Mammary epithelial cell (primary cell): ENCODE measurements at regions not wholly inside any gene's neighbourhood (a gene's known extent, or its start where the extent isn't known, plus 50 kb on each side); places are given as distances from the start of the nearest gene placed in this dataset.

Source experiments
- EZH2 ChIP-seq: IDR thresholded peaks from 2 replicates; pipeline ENCODE4 v1.6.1; 2012; ENCODE audit warnings: low read length, inconsistent platforms, borderline replicate concordance
- TF ChIP-seq, protein P1 (sequence below), 2 donors: IDR thresholded peaks in 1 of 2; conservative IDR thresholded peaks in 1 of 2; 2 replicates each; pipeline ENCODE4 v1.5.1; 2011 to 2012; ENCODE audit warnings: inconsistent platforms in 2 of 2, low read length in 2 of 2, mild to moderate bottlenecking in 2 of 2, control low read depth in 1 of 2, low read depth in 1 of 2; ENCODE audit not compliant: insufficient read depth in 1 of 2; ENCODE audit errors: extremely low read depth in 1 of 2

DNA sequence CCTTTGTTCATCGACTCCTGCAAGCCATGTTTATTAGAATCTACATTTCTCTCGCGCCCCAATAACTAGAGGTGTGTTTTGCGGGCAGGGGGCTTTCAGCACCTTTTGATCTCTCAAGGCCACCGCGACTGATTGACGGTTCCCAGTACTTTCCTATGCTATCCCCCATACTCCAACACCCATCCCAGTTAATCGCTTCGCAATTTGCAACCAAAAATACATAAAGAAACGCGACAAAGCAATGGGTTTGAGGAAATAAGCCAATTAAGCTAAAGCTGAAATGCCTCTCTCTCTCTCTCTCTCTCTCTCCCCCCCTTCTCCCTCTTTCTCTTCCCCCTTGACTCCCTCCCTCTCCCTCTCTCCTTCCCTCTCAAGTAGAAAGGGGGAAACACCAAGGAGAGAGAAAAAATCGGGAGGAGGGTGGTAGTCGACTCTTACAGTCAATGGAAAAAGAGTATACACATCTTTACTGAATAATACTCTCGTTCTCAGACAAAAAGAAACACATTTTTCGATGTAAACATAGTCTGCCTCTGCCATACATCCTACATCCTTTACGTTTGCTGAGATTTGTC is 128.0 kb upstream of the DPYD start:
- TF ChIP-seq, protein P1, sequence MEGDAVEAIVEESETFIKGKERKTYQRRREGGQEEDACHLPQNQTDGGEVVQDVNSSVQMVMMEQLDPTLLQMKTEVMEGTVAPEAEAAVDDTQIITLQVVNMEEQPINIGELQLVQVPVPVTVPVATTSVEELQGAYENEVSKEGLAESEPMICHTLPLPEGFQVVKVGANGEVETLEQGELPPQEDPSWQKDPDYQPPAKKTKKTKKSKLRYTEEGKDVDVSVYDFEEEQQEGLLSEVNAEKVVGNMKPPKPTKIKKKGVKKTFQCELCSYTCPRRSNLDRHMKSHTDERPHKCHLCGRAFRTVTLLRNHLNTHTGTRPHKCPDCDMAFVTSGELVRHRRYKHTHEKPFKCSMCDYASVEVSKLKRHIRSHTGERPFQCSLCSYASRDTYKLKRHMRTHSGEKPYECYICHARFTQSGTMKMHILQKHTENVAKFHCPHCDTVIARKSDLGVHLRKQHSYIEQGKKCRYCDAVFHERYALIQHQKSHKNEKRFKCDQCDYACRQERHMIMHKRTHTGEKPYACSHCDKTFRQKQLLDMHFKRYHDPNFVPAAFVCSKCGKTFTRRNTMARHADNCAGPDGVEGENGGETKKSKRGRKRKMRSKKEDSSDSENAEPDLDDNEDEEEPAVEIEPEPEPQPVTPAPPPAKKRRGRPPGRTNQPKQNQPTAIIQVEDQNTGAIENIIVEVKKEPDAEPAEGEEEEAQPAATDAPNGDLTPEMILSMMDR (conservative IDR thresholded peaks at IDR 0.05 in 1 of 2, IDR thresholded peaks at IDR 0.05 in 1 of 2; ENCODE audit: extremely low read depth in 1 of 2, insufficient read depth in 1 of 2, low read depth in 1 of 2, low read length in 2 of 2) = no peak
- TF ChIP-seq EZH2 = no peak
